GM19043 (cell line): ENCODE measurements at regions not wholly inside any gene's neighbourhood (a gene's known extent, or its start where the extent isn't known, plus 50 kb on each side); places are given as distances from the start of the nearest gene placed in this dataset.
"Not testable (repeated sequence)": the region's sequence is repeated elsewhere in the genome, so short reads cannot be mapped to it uniquely, and the experiment has no call there.

Experiments used
- ATAC-seq: cut with Tn5 transposase; IDR thresholded peaks from one replicate; pipeline ENCODE4 v1.9.1; 2021; ENCODE audit warnings: low read depth; ENCODE audit not compliant: unreplicated experiment

DNA sequence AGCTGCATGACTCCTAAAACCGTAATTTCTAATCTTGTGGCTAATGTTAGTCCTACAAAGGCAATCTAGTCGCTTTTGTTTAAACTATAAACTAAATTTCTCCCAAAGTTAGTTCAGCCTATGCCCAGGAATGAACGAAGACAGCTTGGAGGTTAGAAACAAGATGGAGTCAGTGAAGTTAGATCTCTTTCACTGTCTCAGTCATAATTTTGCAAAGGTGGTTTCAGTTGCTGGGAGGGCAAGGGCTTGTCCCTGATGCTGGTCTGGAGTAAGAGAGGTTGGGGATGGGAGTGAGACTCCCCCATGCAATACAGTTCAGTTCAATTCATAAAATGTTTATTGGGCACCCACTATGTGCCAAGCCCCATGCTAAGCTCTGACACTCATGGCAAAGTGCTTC is 362.1 kb downstream of the TYW1 start:
- not testable (repeated sequence) for ATAC-seq

DNA sequence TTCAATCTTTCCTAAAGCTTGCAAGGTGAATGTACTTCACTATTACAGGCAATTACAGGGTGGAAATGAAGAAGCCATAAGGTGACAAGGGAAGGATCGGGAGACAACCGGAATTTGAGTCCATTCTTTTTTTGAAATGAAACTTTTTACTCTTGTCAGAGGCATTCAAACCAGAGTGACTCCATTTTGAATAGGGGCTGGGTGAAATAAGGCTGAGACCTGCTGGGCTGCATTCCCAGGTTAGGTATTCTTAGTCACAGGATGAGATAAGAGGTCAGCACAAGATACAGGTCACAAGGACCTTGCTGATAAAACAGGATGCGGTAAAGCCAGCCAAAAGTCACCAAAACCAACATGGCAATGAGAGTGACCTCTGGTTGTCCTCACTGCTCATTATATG is 363.3 kb downstream of the TYW1 start:
- no peak for ATAC-seq

DNA sequence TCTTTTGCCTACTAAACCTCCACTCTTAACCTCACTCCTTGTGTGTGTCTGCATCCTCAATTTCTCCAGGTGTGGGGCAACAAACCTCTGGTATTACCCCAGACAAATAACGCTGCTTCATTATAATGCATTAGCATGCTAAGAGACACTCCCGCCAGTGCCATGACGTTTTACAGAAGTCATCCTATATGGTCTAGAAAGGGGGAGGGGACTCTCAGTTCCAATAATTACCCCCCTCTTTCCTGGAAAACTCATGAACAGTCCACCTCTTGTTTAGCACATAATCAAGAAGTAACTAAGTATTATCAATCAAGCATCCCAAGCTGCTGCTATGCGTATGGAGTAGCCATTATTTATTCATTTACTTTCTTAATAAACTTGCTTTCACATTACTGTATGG is 364.5 kb downstream of the TYW1 start:
- no peak for ATAC-seq

DNA sequence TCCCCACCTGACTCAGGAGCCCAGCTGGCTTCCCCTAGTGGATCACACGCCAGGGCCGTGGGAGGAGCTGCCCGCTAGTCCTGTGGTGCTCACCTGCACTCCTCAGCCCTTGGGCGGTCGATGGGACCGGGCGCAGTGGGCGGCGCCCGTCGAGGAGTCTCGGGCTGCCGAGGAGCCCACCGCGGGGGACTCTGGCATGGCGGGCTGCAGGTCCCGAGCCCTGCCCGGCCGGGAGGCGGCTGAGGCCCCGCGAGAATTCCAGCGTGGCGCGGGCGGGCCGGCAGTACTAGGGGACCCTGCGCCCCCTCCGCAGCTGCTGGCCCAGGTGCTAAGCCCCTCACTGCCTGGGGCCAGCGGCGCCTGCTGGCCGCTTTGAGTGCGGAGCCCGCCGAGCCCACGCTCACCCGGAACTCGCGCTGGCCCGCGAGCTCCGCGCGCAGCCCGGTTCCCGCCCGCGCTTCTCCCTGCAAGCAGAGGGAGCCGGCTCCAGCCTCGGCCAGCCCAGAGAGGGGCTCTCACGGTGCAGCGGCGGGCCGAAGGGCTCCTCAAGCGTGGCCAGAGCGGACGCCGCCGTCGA is 367.9 kb downstream of the TYW1 start:
- ATAC-seq, result no peak

DNA sequence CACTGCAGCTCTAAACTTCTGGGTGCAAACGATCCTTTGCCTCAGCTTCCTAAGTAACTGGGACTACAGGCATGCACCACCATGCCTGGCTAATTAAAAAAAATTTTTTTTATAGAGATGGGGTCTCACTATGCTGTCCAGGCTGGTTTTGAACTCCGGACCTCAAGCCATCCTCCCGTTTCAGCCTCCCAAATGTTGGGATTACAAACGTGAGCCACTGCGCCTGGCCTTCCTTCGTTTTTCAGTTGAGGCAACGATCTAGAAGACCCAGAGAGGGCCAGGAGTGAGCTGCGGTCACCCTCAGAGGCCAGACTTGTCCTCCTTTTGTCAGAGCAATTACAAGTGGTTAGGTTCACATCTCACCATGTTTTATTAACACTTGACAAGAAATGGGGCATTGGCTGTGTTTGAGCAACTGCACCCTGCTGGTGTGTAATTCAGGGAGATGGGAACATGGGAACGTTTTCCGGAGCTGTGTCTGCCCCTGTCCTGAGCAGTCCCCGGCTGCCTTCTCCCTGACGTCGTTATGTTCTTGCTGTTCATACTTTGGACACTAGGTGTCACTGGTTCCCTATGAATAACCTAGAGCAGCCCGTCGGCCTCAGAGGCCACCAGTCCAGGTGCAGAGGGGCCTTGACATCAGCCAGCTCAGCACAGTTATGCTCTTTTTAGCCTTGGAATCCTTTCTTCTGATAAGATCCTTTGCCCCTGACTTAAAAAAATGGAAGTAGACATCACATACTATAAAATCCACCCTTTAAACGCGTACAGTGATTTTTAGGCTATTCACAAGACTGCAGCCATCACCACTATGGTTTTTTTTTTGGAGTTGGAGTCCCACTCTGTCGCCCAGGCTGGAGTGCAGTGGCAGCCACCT is 375.0 kb downstream of the TYW1 start:
- peak; percentile 94 for ATAC-seq

DNA sequence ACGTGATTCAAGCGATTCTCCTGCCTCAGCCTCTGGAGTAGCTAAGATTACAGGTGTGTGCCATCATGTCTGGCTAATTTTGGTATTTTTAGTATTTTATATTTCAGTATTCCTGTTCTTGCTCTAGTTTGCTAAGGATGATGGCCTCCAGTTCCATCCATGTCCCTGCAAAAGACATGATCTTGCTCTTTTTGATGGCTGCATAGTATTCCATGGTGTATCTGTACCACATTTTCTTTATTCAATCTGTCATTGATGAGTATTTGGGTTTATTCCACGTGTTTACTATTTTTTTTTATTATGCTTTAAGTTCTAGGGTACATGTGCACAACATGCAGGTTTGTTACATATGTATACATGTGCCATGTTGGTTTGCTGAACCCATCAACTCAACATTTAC is 376.8 kb downstream of the TYW1 start:
- not testable (repeated sequence) for ATAC-seq

DNA sequence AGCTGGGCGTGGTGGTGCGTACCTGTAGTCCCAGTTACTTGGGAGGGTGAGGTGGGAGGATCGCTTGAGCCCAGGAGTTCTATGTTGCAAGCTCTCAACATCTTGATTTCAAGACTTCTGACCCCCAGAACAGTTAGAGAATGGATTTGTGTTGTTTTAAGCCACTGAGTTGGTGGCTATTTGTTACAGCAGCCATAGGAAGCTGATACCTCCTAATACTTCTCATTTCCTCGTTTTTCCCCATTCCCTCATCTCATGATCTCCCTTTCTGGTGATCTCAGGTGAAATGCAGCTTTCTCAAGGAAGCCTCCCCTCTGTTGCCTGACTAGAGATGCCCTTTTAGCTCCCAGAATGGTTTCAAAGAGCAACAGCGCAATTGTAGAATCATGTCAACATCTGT is 378.8 kb downstream of the TYW1 start:
- no peak for ATAC-seq

DNA sequence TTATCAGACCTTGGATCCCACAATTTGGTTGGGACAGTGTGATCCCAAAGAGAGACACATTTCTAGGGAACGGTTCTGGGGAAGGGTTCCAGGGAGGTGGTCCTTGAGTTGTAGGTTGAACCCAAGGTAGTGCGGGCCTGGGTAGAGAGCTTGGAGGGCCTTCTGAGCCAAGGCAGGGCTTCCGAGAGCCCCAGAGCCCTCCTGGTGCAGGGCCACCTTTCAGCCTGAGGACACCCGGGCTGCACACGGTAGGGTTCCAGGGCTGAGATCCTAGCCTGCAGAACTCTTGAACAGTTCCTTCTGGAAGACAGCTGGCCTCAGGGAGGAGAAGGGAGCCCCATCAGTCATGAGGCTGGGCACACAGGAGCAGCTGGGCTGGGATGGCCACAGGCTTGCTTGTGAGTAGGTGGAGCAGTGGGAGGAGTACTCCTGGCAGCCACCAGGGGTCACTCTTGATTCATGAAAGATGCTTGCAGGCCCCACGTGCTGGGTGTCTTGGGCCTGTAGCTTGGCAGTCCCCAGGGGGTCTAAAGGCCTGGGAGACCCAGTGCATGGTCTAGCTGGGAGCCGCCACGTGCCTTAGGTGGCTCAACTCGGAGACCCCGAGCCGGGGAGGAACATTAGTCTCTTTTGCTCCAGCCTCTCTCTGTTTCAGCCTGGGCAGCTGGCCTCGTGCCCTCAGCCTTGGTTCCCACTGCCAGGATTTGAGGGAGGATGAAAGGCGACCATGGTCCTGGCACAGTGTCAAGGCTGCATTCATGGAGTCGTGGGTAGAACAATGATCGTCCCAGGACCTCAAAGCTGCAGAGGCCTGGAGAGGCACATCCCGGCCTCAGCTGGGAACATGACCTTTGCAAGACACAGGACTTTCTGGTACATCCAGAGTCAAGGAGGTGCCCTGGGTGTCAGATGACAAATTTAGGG is 381.6 kb downstream of the TYW1 start:
- ATAC-seq, result peak; percentile 94

DNA sequence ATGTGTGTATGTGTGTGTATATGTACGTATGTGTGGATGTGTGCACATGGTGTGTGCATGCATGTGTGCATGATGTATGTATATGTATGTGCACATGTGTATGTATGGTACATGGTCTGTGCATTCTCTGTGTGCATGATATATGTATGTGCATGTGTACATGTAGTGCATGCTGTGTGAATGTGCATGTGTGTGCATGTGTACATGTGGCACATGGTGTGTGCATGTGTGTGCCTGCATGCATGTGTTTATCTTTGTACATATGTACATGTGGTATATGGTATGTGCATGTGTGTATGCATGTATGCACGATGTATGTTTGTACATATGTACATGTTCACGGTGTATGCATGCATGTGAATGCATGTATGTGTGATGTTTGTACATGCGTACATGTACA is 383.7 kb downstream of the TYW1 start:
- no peak for ATAC-seq

DNA sequence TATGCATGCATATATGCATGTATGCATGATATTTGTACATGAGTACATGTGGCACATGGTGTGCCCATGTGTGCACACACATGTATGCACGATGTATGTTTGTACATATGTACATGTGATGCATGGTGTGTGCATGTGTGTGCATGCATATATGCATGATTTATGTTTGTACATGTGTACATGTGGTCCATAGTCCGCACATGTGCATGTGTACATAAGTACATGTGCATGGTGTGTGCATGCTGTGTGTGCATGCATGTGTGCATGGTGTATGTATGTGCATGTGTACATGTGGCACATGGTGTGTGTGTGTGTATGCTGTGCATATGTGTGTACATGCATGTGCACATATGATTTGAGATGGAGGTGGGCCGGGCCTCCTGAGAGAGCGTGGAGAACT is 384.2 kb downstream of the TYW1 start:
- no peak for ATAC-seq

DNA sequence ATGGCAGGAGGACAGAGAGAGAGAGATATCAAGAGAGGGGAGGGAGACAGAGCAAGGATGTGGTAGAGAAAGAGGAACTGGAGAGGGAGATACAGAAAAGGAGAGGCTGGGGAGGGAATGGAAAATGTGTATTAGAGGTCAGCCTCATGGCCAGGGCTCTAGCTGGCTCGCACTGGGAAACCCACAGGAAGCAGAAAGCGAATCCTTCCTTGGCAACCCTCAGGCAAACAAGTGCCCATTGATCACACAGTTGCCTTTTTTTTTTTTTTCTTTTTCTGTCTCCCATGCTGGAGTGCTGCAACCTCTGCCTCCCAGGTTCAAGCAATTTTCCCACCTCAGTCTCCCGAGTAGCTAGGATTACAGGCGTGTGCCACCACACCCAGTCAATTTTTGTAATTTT is 391.2 kb downstream of the TYW1 start:
- no peak for ATAC-seq

DNA sequence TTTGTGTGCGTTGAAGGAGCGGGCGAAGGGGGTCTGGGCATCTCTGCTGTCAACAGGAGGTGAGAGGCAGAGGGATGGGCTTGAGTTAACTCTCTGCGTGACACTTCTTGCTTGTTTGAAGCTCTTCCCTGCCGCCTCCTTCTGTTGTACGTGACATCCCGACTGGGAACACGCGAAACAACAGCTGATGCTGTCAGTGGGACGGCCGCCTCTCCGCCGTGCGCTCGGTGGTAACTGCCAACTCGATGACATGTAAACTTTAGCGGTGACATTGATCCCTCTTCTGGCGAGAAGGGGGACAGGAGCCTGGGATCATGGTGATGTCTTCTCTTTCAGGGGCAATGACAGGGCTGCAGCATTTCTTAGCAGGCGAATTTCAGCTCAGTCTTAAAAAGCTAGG is 394.5 kb downstream of the TYW1 start:
- ATAC-seq, result no peak

DNA sequence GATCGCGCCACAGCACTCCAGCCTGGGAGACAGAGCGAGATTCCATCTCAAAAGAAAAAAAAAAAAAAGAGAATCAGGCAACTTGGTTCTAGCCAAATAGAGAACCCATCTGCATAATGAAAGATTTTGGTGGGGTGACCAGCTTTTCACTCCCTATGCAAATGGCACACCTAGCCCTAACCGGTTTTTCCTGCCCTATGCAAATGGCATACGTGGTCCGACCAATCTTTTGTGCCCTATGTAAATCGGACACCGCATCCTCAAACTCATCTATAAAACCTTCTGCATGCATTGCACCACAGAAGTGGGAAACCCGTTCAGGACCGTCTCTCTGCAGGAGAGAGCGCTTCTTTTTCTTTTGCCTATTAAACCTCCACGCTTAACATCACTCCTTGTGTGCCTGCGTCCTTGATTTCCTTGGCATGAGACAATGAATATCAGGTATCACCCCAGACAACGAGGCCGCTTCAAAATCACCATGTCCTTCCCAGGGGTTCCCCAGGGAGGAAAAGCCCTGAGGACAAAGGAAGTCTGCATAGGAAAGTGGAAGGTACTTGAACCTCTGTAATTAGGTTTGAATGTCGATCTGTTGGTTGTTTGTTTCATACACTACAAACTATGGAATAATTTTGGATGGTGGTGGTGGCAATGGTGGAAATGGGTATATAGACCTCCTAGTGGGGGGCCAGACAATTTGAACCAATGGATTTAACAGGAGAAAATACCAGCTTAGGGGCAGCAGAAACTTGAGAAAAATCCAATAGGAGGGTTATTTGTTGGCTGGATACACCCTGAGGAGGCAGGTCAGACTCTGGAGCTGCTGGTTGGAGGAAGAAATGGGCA is 396.2 kb downstream of the TYW1 start:
- no peak for ATAC-seq

DNA sequence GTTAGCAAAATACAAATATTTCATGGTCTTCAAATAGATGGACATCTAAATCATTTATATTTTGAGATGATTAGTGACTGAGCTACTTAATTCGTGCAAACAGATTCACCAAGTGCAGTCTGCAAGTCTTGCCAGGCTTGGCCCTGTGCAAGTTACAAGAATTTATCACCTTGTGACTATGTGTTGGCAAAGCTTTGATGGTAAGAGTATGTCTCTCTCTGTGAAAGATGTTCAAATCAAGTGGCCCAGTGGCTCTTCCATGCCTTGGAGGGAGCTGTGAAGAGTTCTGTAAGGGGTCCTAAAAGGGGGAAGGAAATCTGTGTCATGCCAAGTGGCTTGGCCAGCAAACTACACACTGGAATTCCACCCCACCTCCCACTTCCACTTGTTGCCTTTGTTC is 397.3 kb downstream of the TYW1 start:
- no peak for ATAC-seq

DNA sequence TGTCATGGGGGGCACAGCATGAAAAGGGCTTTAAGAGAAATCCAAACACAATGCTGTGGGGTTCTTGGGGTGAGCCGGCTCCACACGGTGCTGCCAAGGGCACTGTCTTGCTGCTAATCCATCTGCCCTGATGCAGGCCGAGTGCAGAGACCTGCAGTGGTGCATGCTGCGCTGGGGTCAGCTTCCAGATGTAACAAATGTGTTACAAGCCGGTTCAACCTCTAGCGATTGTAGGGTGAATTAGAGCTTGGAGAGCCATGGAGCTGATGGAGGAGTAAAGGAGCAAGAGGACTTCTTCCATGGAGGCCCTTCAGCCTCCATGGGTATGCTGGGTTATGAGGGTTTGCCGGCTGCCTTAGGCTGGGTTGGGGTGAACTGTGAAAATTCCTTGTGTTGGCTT is 402.3 kb downstream of the TYW1 start:
- no peak for ATAC-seq

DNA sequence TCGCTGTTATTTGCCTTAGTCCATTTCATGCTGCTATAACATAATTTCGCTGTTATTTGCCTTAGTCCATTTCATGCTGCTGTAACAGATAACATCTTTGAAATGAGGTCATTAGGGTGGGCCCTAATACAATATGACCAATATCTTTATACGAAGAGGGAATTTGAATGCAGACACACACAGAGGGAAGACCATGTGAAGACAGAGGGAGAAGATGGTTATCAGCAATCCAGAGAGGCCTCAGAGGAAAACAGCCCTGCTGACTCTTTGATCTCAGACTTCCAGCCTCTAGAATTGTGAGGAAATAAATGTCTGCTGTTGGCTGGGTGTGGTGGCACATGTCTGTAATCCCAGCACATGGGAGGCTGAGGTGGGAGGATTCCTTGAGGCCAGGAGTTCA is 404.9 kb downstream of the TYW1 start:
- no peak for ATAC-seq

DNA sequence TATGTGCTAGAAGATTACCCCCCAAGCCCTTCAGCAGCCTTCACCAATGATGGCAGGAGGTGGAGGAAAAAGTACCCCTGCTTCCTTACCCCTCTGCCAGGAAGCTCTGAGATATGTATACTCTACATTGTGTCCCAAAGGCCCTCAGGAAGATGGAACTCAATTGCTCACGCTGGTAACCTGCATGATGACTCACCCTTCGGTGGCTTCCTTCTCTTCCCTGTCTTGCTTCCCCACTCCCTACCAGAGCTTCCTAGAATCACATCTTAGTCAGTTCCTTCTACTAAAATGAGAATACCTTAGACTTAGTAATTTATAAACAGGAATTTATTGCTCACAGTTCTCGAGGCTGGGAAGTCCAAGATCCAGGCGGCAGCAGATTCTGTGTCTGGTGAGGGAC is 405.6 kb downstream of the TYW1 start:
- ATAC-seq, result no peak

DNA sequence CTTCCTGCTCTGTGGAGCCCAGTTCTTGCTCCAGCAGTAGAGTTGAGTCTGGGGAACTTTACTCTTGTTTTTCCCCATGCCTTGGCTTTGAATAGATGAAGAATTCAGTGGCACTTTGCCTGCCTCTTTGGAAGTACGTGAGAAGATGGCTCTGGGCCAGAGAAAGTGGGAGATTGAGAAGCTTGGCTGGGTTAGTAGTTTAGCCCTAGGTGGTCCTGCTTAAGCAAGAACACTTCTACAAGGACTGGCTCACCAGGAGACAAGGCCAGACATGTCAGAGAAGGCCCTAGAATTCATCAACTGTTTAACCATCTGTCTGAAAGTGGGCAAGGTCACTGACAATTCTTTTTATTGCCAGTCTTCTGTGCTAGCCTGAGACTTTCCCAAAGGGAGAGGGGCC is 410.3 kb downstream of the TYW1 start:
- ATAC-seq, result no peak

DNA sequence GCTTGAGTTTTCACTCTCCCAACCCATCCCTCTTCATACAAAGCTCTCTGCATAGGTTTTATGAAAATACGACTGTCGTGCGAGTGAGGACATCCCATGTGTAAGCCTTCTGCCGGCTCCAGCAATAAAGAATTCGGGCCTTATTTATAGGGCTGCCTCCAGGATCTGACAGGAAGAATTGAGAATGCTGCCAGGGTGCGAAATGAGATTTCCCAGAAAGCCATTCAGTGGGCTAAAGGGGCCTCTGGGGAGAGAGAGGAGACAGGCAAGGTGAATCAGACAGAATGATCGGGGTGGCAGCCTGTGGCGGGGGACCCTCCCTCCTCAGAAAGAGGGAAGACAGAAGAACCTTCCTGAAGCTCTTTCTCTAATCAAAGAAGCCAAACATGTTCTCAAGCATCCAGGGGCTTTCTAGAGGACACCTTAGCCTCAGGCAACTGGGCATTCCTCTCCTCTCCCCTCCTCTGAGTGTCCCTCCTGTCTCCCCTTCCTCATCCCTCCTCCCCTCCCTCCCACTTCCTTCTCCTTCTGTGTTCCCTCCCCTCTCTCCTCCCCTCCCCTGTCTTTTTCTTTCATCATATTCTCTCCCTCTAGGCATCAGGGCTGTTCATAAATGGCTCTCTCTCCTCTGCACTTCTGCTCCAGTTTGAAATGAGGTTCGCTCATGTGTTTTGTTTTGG is 410.9 kb downstream of the TYW1 start:
- no peak for ATAC-seq

DNA sequence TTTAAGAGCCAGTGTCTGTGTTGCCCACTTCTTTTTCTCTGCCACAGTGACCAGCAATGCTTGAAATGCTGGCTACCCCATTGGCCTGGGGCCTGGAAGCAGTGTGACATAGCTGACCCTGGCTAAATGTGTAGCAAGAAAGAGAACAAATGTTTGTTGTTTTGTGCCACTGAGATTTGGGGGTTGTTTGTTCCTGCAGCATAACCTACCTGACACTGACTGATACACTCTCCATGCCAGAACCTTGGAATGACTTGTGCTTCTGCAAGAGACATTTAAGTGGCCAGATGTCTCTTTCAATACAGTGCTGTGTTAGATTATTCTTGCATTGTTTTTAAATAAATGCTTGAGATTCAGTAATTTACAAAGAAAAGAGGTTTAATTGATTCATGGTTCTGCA is 411.5 kb downstream of the TYW1 start:
- no peak for ATAC-seq
